Kidney epithelial cell (primary cell): ENCODE measurements at regions not wholly inside any gene's neighbourhood (a gene's known extent, or its start where the extent isn't known, plus 50 kb on each side); places are given as distances from the start of the nearest gene placed in this dataset.

Experiments used
- DNase-seq: peaks from one replicate; pipeline ENCODE4 v3.0.0-alpha.2; 2010; ENCODE audit warnings: low read depth
- H3K27me3 ChIP-seq: 2 replicates; pipeline ENCODE4 v1.6.0; 2011; ENCODE audit warnings: low read length; ENCODE audit not compliant: control insufficient read depth, insufficient read depth
- H3K36me3 ChIP-seq: 2 replicates; pipeline ENCODE4 v1.5.1; 2011; ENCODE audit warnings: low read length; ENCODE audit not compliant: control insufficient read depth, insufficient read depth
- H3K4me3 ChIP-seq: 2 replicates; pipeline ENCODE4 v1.5.1; 2011; ENCODE audit warnings: low read depth, mild to moderate bottlenecking, control low read depth, low read length
- CTCF ChIP-seq: IDR thresholded peaks from 2 replicates; pipeline ENCODE4 v1.5.1; 2011; ENCODE audit warnings: mild to moderate bottlenecking, moderate library complexity, low read length, control low read depth, inconsistent platforms; ENCODE audit not compliant: insufficient read depth, poor library complexity, severe bottlenecking

GRCh38 chr6:113693851-113694250 lies 163.3 kb upstream of the MARCKS start:
- DNase-seq: no peak
- no peaks in the 10 kb centered on the region for H3K27me3 ChIP-seq
- no peak overlapping the region for H3K4me3 ChIP-seq
- H3K36me3 ChIP-seq: no peaks in the 10 kb centered on the region
- no peak for TF ChIP-seq CTCF

DNA sequence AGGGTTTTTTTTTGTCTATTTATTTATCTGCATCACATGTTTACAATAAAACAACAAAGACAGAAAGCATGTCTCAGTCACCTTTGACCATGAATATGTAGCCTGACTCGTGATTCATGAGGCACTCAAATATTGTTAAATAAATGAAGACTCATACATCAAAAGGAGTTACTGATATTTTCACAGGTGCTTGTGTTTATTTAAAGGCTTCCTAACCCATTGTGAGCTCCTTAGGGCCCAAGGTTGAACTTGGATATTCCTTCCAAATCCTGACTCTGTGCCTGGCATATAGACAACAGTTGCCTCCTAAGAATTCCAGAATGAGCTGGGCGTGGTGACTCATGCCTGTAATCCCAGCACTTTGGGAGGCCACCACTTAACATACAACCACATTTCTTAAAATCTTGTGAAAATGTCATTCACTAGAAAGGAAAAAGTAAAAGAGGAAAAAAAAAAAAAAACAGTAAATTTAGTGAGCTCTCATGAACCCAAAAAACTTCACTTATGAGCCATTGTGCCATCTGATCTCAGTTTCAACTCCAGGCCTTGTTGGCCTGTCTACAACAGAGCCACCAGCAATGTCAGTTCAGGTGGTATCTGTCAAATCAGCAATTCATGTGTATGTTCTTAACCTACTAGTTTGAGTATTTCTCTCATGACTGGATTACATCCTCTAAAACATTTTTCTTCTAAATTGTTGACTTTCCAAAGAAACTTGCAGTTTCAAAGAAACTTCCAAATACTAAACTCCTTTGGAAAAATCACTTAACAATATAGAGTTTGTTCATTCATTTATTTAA lies 162.7 kb upstream of the MARCKS start:
- Histone ChIP-seq H3K36me3 (no peaks in the 10 kb centered on the region), H3K4me3 (no peak overlapping the region), H3K27me3 (no peaks in the 10 kb centered on the region)
- TF ChIP-seq CTCF: no peak
- no peak for DNase-seq

- H3K27me3 ChIP-seq: no peaks in the 10 kb centered on the region
- H3K36me3 ChIP-seq: no peaks in the 10 kb centered on the region
- no peak overlapping the region for H3K4me3 ChIP-seq
- no peak for DNase-seq
- TF ChIP-seq CTCF: no peak
Observed at GRCh38 chr6:113695516-113695915, 161.6 kb upstream of the MARCKS start.

DNA sequence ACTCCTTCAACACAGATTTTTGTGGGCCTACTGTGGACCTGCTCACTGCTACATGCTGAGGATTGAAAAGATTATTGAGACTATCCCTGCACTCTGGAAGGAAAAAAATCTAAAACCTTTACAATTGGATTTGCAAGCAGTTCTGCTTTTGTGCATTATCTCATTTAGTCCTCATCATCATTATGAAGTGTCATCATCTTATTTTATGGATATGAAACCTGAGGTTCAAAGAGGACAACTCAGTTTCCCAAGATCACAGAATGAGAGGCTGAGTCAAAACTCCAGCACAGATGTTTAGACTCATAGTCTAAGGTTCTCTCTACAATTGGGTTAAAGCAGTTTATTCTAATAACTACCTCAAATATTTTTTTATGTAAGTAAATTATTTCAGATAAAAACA lies 160.2 kb upstream of the MARCKS start:
- H3K4me3 ChIP-seq: no peak overlapping the region
- H3K27me3 ChIP-seq: no peaks in the 10 kb centered on the region
- no peak for TF ChIP-seq CTCF
- no peak for DNase-seq
- no peaks in the 10 kb centered on the region for H3K36me3 ChIP-seq

DNA sequence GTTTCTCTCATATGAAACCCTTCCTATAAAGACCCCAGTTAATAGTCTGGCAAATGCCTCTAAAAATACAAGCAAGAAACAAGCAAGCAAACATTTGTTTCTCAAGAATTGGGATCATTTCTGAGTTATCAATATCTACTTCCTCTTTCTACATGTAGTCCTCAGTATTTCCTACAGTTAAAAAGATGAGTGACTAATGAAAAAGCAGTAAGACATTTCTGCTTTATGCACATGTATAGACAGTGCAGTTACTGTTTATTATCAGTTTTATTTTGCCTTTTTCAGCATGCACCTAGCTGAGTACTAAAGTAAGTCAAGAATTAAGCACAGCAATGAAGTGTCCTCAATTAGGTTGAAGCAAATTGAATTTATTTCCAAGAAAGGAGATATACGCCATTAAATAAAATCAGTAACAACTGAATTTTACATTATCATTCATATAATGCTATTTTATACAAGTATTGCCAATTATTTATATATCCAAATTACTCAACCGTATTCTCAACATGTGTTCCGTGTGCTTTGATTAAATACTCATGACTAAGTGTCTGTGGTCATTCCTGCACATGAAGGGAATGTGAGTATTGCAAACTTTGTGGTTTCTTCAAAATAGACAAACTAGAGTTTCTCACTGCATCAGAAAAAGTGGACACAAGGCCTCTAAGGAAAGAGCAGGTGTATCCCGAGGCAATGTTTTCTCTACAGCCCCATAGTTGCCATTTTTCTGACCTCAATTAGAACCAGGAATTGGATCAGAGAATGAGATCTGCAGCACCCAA lies 159.3 kb upstream of the MARCKS start:
- TF ChIP-seq CTCF: no peak
- no peaks in the 10 kb centered on the region for H3K36me3 ChIP-seq
- DNase-seq: peak; percentile 87
- no peak overlapping the region for H3K4me3 ChIP-seq
- H3K27me3 ChIP-seq: no peaks in the 10 kb centered on the region
